Gastrocnemius medialis (tissue), 4 donors: ENCODE measurements at regions not wholly inside any gene's neighbourhood (a gene's known extent, or its start where the extent isn't known, plus 50 kb on each side); places are given as distances from the start of the nearest gene placed in this dataset.

Experiments used
- ATAC-seq, 2 donors: fragments of 150-250 bp; one replicate each; pipeline ENCODE4 v1.9.1; 2016
- DNase-seq, 2 donors: peaks; one replicate each; pipeline ENCODE4 v3.0.0-alpha.2; 2019
- H3K27ac ChIP-seq, 4 donors: fragments of 200-600 bp; sonication (generic); 1 replicate in 1 of 4; 2 replicates in 3 of 4; pipeline ENCODE4 v1.5.1; 2016 to 2018; ENCODE audit warnings: mild to moderate bottlenecking in 2 of 4, moderate library complexity in 1 of 4
- H3K27me3 ChIP-seq, 3 donors: fragments of 200-600 bp; sonication (generic) in 2 of 3; 1 replicate in 1 of 3; 2 replicates in 2 of 3; pipeline versions ENCODE4 v1.5.1 to v1.6.0; 2016 to 2019; ENCODE audit warnings: mild to moderate bottlenecking in 1 of 3, moderate library complexity in 1 of 3
- H3K36me3 ChIP-seq, 2 donors: fragments of 200-600 bp; sonication (generic) in 1 of 2; one replicate each; pipeline ENCODE4 v1.5.1; 2017 to 2018
- H3K4me1 ChIP-seq, 2 donors: fragments of 200-600 bp; sonication (generic) in 1 of 2; one replicate each; pipeline ENCODE4 v1.5.1; 2016 to 2017; ENCODE audit warnings: mild to moderate bottlenecking in 2 of 2
- H3K4me3 ChIP-seq, 4 donors: fragments of 200-600 bp; sonication (generic) in 3 of 4; 1 replicate in 1 of 4; 2 replicates in 3 of 4; pipeline ENCODE4 v1.5.1; 2016 to 2019; ENCODE audit warnings: mild to moderate bottlenecking in 2 of 4
- H3K9me3 ChIP-seq, 3 donors: fragments of 200-600 bp; sonication (generic) in 2 of 3; 1 replicate in 1 of 3; 2 replicates in 2 of 3; pipeline ENCODE4 v1.5.1; 2016 to 2019
- CTCF ChIP-seq, 5 experiments: fragments of 450-650 bp in 3 of 5; fragments of 200-600 bp in 2 of 5; sonication (generic) in 2 of 5; IDR thresholded peaks in 4 of 5; conservative IDR thresholded peaks in 1 of 5; 1 replicate in 4 of 5; 2 replicates in 1 of 5; pipeline ENCODE4 v1.5.1; 2016 to 2019; ENCODE audit warnings: antibody characterized with exemption in 5 of 5, mild to moderate bottlenecking in 3 of 5, moderate library complexity in 3 of 5
- POLR2A ChIP-seq, 2 donors: fragments of 450-650 bp; IDR thresholded peaks; one replicate each; pipeline ENCODE4 v1.6.1; 2017; ENCODE audit warnings: antibody characterized with exemption in 2 of 2, mild to moderate bottlenecking in 2 of 2, moderate library complexity in 2 of 2
- in situ Hi-C, 4 donors: fragments of 200-750 bp; cut with MboI; loops; one replicate each; pipeline versions ENCODE4 v1.15.0 to v1.8.0; 2017; ENCODE audit warnings: low sequenced_read_pairs in 4 of 4
- intact Hi-C: fragments of 100-400 bp; cut with DNase I; formaldehyde crosslinking; loops from one replicate; pipeline ENCODE4 v1.15.1; 2023; ENCODE audit warnings: low total_unique reads

DNA sequence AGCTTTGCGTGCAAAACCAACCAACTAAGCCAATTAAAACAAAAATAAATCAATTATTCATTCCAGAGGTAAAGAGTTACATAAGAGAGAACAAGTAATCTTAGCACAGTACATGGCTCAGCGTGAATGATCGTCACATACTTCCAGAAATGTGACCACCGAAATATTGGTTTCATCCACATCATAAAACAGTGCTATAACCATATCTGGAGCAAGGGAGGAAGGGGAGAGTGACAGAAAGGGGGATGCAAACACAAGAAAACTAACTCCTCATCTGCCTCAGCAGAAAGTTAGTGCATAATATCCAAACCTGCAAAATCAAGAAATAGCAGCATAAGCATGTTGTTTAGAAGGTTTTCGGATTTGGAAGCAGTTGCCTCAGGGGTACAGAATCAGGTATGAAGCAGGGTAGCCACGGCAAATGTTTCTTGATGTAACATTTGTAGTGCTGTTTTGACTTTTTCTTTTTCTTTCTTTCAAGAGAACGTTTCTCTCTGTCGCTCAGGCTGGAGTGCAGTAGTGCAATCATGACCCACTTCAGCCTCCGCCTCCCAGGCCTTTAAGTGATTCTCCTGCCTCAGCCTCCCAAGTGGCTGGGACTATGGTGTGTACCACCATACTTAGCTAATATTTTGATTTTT lies 93.9 kb upstream of the EGLN3 start:
- in situ Hi-C loops = no loop called here

DNA sequence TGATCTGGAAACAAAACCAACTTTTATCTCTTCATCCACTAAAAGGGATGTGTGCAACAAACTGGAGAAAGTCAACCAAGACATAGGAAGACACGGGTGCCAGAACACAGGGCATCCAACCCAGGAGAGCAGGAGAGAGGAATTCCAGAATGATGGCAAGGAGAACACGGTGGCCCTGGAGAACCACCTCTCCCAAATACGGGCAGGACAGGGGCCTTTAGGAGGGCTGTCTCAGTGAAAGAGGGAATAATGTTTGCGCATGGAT lies 93.4 kb upstream of the EGLN3 start:
- DNase-seq = no peak
- TF ChIP-seq CTCF (IDR thresholded peaks at IDR 0.05 in 4 of 5, conservative IDR thresholded peaks at IDR 0.05 in 1 of 5) (no peak), POLR2A (IDR thresholded peaks at IDR 0.05) (no peak)
- Histone ChIP-seq H3K4me1 (no peaks in the 10 kb centered on the region), H3K27ac (no peak overlapping the region), H3K36me3 (no peaks in the 10 kb centered on the region), H3K9me3 (no peaks in the 10 kb centered on the region), H3K27me3 (no peaks in the 10 kb centered on the region), H3K4me3 (no peak overlapping the region)
- ATAC-seq = no peak
- intact Hi-C loops (no loop called here), in situ Hi-C loops (no loop called here)

More for the DNA sequence above, 93.9 kb upstream of the EGLN3 start:
- no peak overlapping the region for H3K27ac ChIP-seq
- H3K4me1 ChIP-seq = no peaks in the 10 kb centered on the region
- H3K9me3 ChIP-seq = no peaks in the 10 kb centered on the region
- no peak for DNase-seq
- ATAC-seq = no peak
- intact Hi-C loops = no loop called here
- H3K27me3 ChIP-seq = no peaks in the 10 kb centered on the region
- no peaks in the 10 kb centered on the region for H3K36me3 ChIP-seq
- no peak for TF ChIP-seq POLR2A (IDR thresholded peaks at IDR 0.05)
- no peak for TF ChIP-seq CTCF (IDR thresholded peaks at IDR 0.05 in 4 of 5, conservative IDR thresholded peaks at IDR 0.05 in 1 of 5)
- no peak overlapping the region for H3K4me3 ChIP-seq

DNA sequence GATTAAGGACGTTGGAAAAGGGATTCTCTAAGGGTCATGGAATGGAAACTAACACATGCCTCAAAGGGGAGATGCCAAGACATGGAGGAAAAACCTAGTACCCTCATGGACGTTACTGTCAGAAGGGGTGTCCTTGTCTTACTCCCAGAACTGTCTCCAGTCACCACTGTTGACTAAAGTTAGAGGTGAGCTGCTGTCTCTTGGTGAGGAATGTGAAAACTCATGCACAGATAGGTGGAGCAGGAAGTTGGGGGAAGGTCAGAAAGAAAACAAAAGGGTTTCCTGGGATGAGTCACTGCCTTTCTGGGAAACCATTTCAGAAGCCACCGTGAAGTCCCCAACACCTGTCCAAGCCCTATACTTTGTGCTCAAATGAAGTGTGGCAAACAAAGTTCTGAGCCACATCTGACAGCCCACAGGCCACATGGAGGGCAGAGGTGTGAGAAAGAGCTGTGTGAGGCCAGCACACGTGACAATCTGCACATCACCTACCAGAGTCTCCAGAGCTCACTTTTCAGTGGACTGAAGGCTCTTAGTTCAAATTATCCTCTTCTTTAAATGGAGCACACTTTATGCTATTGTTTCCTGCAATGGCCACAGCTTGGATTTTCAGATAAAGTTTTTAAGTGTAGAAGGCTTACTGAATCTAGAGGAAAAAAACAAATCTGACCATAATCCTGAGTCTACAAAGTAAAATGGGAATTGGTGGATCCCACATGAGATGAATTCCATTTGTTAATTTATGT lies 92.9 kb upstream of the EGLN3 start:
- intact Hi-C loops (no loop called here), in situ Hi-C loops (no loop called here)
- no peaks in the 10 kb centered on the region for H3K36me3 ChIP-seq
- no peaks in the 10 kb centered on the region for H3K9me3 ChIP-seq
- H3K4me1 ChIP-seq = no peaks in the 10 kb centered on the region
- TF ChIP-seq POLR2A (IDR thresholded peaks at IDR 0.05) (no peak), CTCF (IDR thresholded peaks at IDR 0.05 in 4 of 5, conservative IDR thresholded peaks at IDR 0.05 in 1 of 5) (no peak)
- ATAC-seq (no peak), DNase-seq (no peak)
- H3K27ac ChIP-seq = no peak overlapping the region
- H3K27me3 ChIP-seq = no peaks in the 10 kb centered on the region
- H3K4me3 ChIP-seq = no peak overlapping the region

DNA sequence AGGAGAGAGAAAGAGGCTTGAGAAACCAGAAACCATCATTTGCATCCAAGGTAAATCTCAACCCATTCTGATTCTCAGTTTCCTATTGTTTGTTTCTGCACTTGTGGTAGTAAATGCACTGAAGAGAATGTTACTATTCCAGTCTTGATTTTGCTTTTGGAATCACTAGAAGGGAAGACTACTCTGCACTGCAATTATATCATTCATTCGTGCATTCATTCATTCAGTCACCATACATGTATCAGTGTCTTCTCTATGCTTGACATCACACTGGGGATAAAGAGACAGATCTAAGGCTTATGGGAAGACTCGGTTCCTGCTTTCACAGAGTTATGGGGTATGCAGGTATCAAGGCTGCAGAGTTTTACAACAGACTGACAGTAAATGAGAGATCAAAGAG lies 90.3 kb upstream of the EGLN3 start:
- no peak for ATAC-seq
- H3K4me1 ChIP-seq = no peaks in the 10 kb centered on the region

More for the DNA sequence above, 90.3 kb upstream of the EGLN3 start:
- Histone ChIP-seq H3K27me3 (no peaks in the 10 kb centered on the region), H3K36me3 (no peaks in the 10 kb centered on the region), H3K4me3 (no peak overlapping the region), H3K9me3 (no peaks in the 10 kb centered on the region), H3K27ac (no peak overlapping the region)
- intact Hi-C loops = no loop called here
- in situ Hi-C loops = no loop called here
- TF ChIP-seq CTCF (IDR thresholded peaks at IDR 0.05 in 4 of 5, conservative IDR thresholded peaks at IDR 0.05 in 1 of 5) (no peak), POLR2A (IDR thresholded peaks at IDR 0.05) (no peak)
- no peak for DNase-seq
